H1 (cell line): ENCODE measurements at regions not wholly inside any gene's neighbourhood (a gene's known extent, or its start where the extent isn't known, plus 50 kb on each side); places are given as distances from the start of the nearest gene placed in this dataset.

Source experiments
- CTCF ChIA-PET: fragments of 300-600 bp; sonication (Branson Sonifier 250); formaldehyde crosslinking; loops from one replicate; lab custom pipeline; 2021; ENCODE audit not compliant: partially characterized antibody; lab: Charles Lee
- POLR2A ChIA-PET: fragments of 300-600 bp; sonication (Branson Sonifier 250); formaldehyde crosslinking; loops from one replicate; lab custom pipeline; 2021; ENCODE audit warnings: inconsistent platforms; ENCODE audit not compliant: partially characterized antibody; lab: Charles Lee
- DNase-seq, 2 experiments: peaks; one replicate each; pipeline versions ENCODE4 v3.0.0 to v3.0.0-alpha.2; 2010 to 2022; ENCODE audit warnings: low spot score in 2 of 2, low read depth in 1 of 2, mixed read lengths in 1 of 2
- FAIRE-seq: peaks from 2 replicates; lab custom pipeline; 2011; peaks lifted over from hg19 to GRCh38; lab: Jason Lieb, UNC
- H2AFZ ChIP-seq: 2 replicates; pipeline ENCODE4 v1.8.1; 2012; ENCODE audit warnings: low read length, inconsistent platforms
- H2AK5ac ChIP-seq: 2 replicates; pipeline ENCODE4 v1.6.1; 2013; ENCODE audit warnings: low read depth, low read length
- H2BK120ac ChIP-seq: replicated peaks from 2 replicates; pipeline ENCODE3; 2013; ENCODE audit warnings: low read depth, low read length, inconsistent platforms
- H2BK12ac ChIP-seq: 2 replicates; pipeline ENCODE4 v1.6.1; 2013; ENCODE audit warnings: low read depth, low read length
- H2BK15ac ChIP-seq: 2 replicates; pipeline ENCODE4 v1.6.1; 2013; ENCODE audit warnings: low read length
- H2BK20ac ChIP-seq: 2 replicates; pipeline ENCODE4 v1.6.1; 2013; ENCODE audit warnings: low read length
- H2BK5ac ChIP-seq: 2 replicates; pipeline ENCODE4 v1.6.1; 2013; ENCODE audit warnings: low read depth, low read length
- H3K14ac ChIP-seq: 2 replicates; pipeline ENCODE4 v1.6.1; 2013; ENCODE audit warnings: inconsistent platforms; ENCODE audit not compliant: insufficient read length
- H3K18ac ChIP-seq: 2 replicates; pipeline ENCODE4 v1.6.1; 2013; ENCODE audit warnings: low read length; ENCODE audit errors: extremely low read depth
- H3K23ac ChIP-seq: 2 replicates; pipeline ENCODE4 v1.6.1; 2013; ENCODE audit warnings: inconsistent platforms; ENCODE audit not compliant: insufficient read length
- H3K23me2 ChIP-seq: 2 replicates; pipeline ENCODE4 v1.6.1; 2013; ENCODE audit warnings: low read depth, low read length
- H3K27ac ChIP-seq: 2 replicates; pipeline ENCODE4 v1.6.1; 2011; ENCODE audit warnings: low read depth, low read length, inconsistent platforms
- H3K27me3 ChIP-seq, 4 experiments: replicated peaks in 1 of 4; 1 replicate in 1 of 4; 2 replicates in 3 of 4; pipeline versions ENCODE4 v1.6.1 to v1.8.1; 2011 to 2013; ENCODE audit warnings: low read length in 3 of 4, mild to moderate bottlenecking in 3 of 4, inconsistent platforms in 2 of 4, mixed read lengths in 2 of 4, moderate library complexity in 1 of 4; ENCODE audit not compliant: control insufficient read depth in 3 of 4, insufficient read depth in 3 of 4; ENCODE audit errors: extremely low read depth in 1 of 4
- H3K36me3 ChIP-seq, 4 experiments: 2 replicates each; pipeline versions ENCODE4 v1.6.1 to v1.8.1; 2011 to 2013; ENCODE audit warnings: mild to moderate bottlenecking in 4 of 4, low read length in 3 of 4, moderate library complexity in 2 of 4, control low read depth in 1 of 4, inconsistent platforms in 1 of 4; ENCODE audit not compliant: insufficient read depth in 4 of 4, control insufficient read depth in 2 of 4
- H3K4ac ChIP-seq: replicated peaks from 2 replicates; pipeline ENCODE3; 2013; ENCODE audit warnings: low read length, low read depth, mixed read lengths, inconsistent platforms; ENCODE audit not compliant: insufficient read length
- H3K4me1 ChIP-seq, 4 experiments: replicated peaks in 1 of 4; 1 replicate in 1 of 4; 2 replicates in 3 of 4; pipeline versions ENCODE4 v1.6.1 to v1.8.1; 2011 to 2013; ENCODE audit warnings: low read length in 3 of 4, inconsistent platforms in 2 of 4, mixed read lengths in 1 of 4; ENCODE audit not compliant: insufficient read depth in 4 of 4, control insufficient read depth in 3 of 4
- H3K4me2 ChIP-seq, 2 experiments: 2 replicates each; pipeline versions ENCODE4 v1.6.1 to v1.8.1; 2011 to 2013; ENCODE audit warnings: low read depth in 2 of 2, low read length in 2 of 2, control low read depth in 1 of 2, inconsistent platforms in 1 of 2, mild to moderate bottlenecking in 1 of 2; ENCODE audit not compliant: insufficient read depth in 1 of 2
- H3K4me3 ChIP-seq, 4 experiments: fragments of 200-600, 300-600 bp in 1 of 4; sonication (generic), shearing (Covaris generic), sonication (Bioruptor Twin) in 1 of 4; 2 replicates each; pipeline versions ENCODE4 v1.5.1 to v1.8.1; 2011 to 2016; ENCODE audit warnings: low read length in 4 of 4, low read depth in 3 of 4, control low read depth in 2 of 4, inconsistent platforms in 2 of 4, mild to moderate bottlenecking in 2 of 4, mixed read lengths in 1 of 4, moderate library complexity in 1 of 4; ENCODE audit not compliant: insufficient read depth in 2 of 4; ENCODE audit errors: extremely low read depth in 1 of 4
- H3K56ac ChIP-seq: replicated peaks from 2 replicates; pipeline ENCODE3; 2013; ENCODE audit warnings: low read depth, mild to moderate bottlenecking, mixed read lengths, low read length, inconsistent platforms; ENCODE audit not compliant: insufficient read length
- H3K79me1 ChIP-seq: 2 replicates; pipeline ENCODE4 v1.6.1; 2013; ENCODE audit warnings: low read depth, low read length, control low read depth
- H3K79me2 ChIP-seq, 2 experiments: 2 replicates each; pipeline versions ENCODE4 v1.6.1 to v1.8.1; 2012 to 2013; ENCODE audit warnings: low read length in 2 of 2, mild to moderate bottlenecking in 2 of 2, inconsistent platforms in 1 of 2; ENCODE audit not compliant: insufficient read depth in 2 of 2, control insufficient read depth in 1 of 2
- H3K9ac ChIP-seq, 4 experiments: replicated peaks in 1 of 4; 1 replicate in 1 of 4; 2 replicates in 3 of 4; pipeline versions ENCODE4 v1.6.1 to v1.8.1; 2011 to 2013; ENCODE audit warnings: low read depth in 3 of 4, low read length in 3 of 4, control low read depth in 2 of 4, mild to moderate bottlenecking in 2 of 4, moderate library complexity in 2 of 4, inconsistent platforms in 1 of 4; ENCODE audit errors: extremely low read depth in 1 of 4
- H3K9me3 ChIP-seq, 2 experiments: 2 replicates each; pipeline versions ENCODE4 v1.6.1 to v1.8.1; 2012 to 2013; ENCODE audit warnings: mild to moderate bottlenecking in 2 of 2, moderate library complexity in 2 of 2, control low read depth in 1 of 2, inconsistent platforms in 1 of 2, low read depth in 1 of 2, low read length in 1 of 2, mixed read lengths in 1 of 2; ENCODE audit not compliant: insufficient read depth in 2 of 2
- H4K20me1 ChIP-seq, 2 experiments: replicated peaks in 1 of 2; 2 replicates each; pipeline versions ENCODE3 to v1.8.1; 2011 to 2013; ENCODE audit warnings: inconsistent platforms in 2 of 2, low read length in 2 of 2, mild to moderate bottlenecking in 1 of 2; ENCODE audit not compliant: insufficient read depth in 2 of 2, control insufficient read depth in 1 of 2
- H4K5ac ChIP-seq: 2 replicates; pipeline ENCODE4 v1.6.1; 2013; ENCODE audit warnings: low read length, low read depth, mixed read lengths, inconsistent platforms; ENCODE audit not compliant: insufficient read length
- H4K8ac ChIP-seq: 2 replicates; pipeline ENCODE4 v1.8.0; 2013; ENCODE audit warnings: mild to moderate bottlenecking, moderate library complexity, low read length, inconsistent platforms; ENCODE audit not compliant: insufficient read depth; ENCODE audit errors: extremely low read depth
- H4K91ac ChIP-seq: replicated peaks from 2 replicates; pipeline ENCODE3; 2013; ENCODE audit warnings: low read length, mixed read lengths, inconsistent platforms; ENCODE audit not compliant: insufficient read length
- ATF3 ChIP-seq: IDR thresholded peaks from 2 replicates; pipeline ENCODE4 v1.6.1; 2011; ENCODE audit warnings: low read depth, mild to moderate bottlenecking, low read length; ENCODE audit not compliant: insufficient read depth
- EP300 ChIP-seq, 2 experiments: IDR thresholded peaks; 1 replicate in 1 of 2; 2 replicates in 1 of 2; pipeline ENCODE4 v1.6.1; 2011 to 2012; ENCODE audit warnings: low read depth in 2 of 2, low read length in 2 of 2, mild to moderate bottlenecking in 2 of 2, borderline replicate concordance in 1 of 2, inconsistent platforms in 1 of 2, moderate library complexity in 1 of 2
- MAFK ChIP-seq: IDR thresholded peaks from 2 replicates; pipeline ENCODE4 v1.6.1; 2012; ENCODE audit warnings: low read depth, mild to moderate bottlenecking, improper control_type of control experiment, low read length
- NRF1 ChIP-seq: IDR thresholded peaks from 2 replicates; pipeline ENCODE4 v1.6.1; 2011; ENCODE audit warnings: mild to moderate bottlenecking, low read depth, low read length, improper control_type of control experiment
- SIRT6 ChIP-seq: IDR thresholded peaks from one replicate; pipeline ENCODE4 v1.7.1; 2012; ENCODE audit warnings: low read length, inconsistent platforms
- TEAD4 ChIP-seq: IDR thresholded peaks from 2 replicates; pipeline ENCODE4 v1.6.1; 2012; ENCODE audit warnings: low read depth, low read length, inconsistent platforms, mixed read lengths
- WGBS, 2 experiments: shearing (Covaris generic) in 1 of 2; methylation state at CpG; one replicate each; pipeline versions ENCODE4 v1.1.6 to v1.1.7; 2013 to 2015; ENCODE audit warnings: low lambda C conversion rate in 2 of 2, mixed read lengths in 2 of 2, inconsistent platforms in 1 of 2, low coverage in 1 of 2, missing lambda C conversion rate in 1 of 2; ENCODE audit not compliant: insufficient replicate concordance in 2 of 2, insufficient coverage in 1 of 2, insufficient read length in 1 of 2; ENCODE audit errors: extremely low coverage in 1 of 2, missing lambda C conversion rate in 1 of 2; 5-methylcytosine and 5-hydroxymethylcytosine counted together

- Histone ChIP-seq H2BK120ac (no peak overlapping the region), H3K9me3 (no peaks in the 10 kb centered on the region), H3K18ac (no peak overlapping the region), H3K23ac (no peak overlapping the region), H3K27ac (no peak overlapping the region), H3K36me3 (no peaks in the 10 kb centered on the region), H3K79me1 (no peaks in the 10 kb centered on the region), H2BK12ac (no peak overlapping the region), H4K5ac (no peak overlapping the region), H3K4ac (no peak overlapping the region), H3K27me3 (no peaks in the 10 kb centered on the region; a peak in 2 of 7 replicates), H3K4me1 (peaks cover 0 to 4% (median 0%) of the 10 kb centered on the region in 4 experiments; a peak in 2 of 7 replicates), H4K20me1 (no peaks in the 10 kb centered on the region), H3K56ac (no peak overlapping the region), H3K4me2 (no peak overlapping the region), H3K23me2 (no peaks in the 10 kb centered on the region), H3K14ac (no peak overlapping the region), H2AFZ (no peak overlapping the region), H2BK20ac (no peak overlapping the region), H3K79me2 (no peaks in the 10 kb centered on the region), H3K4me3 (no peak overlapping the region), H4K8ac (no peak overlapping the region), H2BK5ac (no peak overlapping the region), H4K91ac (no peak overlapping the region), H3K9ac (no peak overlapping the region), H2BK15ac (no peak overlapping the region), H2AK5ac (no peak overlapping the region)
- POLR2A ChIA-PET, result no interaction called here
- DNase-seq (no peak), FAIRE-seq (no peak)
- TF ChIP-seq ATF3, result no peak
- TF ChIP-seq EP300 (IDR thresholded peaks at IDR 0.05; ENCODE audit: borderline replicate concordance in 1 of 2, low read depth in 2 of 2, low read length in 2 of 2), result no peak
- TF ChIP-seq SIRT6, result no peak
- no peak for TF ChIP-seq MAFK
- no peak for TF ChIP-seq NRF1
- no peak for TF ChIP-seq TEAD4
- CTCF ChIA-PET, result no interaction called here
- WGBS, 2 experiments, result 83% methylated on average over 6 of the region's 6 CpGs; no CpG with 5 or more reads in 1 of the 2 experiments
Measured at GRCh38 chr17:72259922-72260321, 139.1 kb downstream of the SOX9 start.
